ENCODE measurements at regions not wholly inside any gene's neighbourhood (a gene's known extent, or its start where the extent isn't known, plus 50 kb on each side); places are given as distances from the start of the nearest gene placed in this dataset.

GRCh38 chr9:107214915-107215314 lies 68.2 kb upstream of the RAD23B start:
- no peak for TF ChIP-seq CTCF (IDR thresholded peaks at IDR 0.05 in 4 of 5, conservative IDR thresholded peaks at IDR 0.05 in 1 of 5)
- TF ChIP-seq POLR2A (IDR thresholded peaks at IDR 0.05) = no peak
